ENCODE measurements at regions not wholly inside any gene's neighbourhood (a gene's known extent, or its start where the extent isn't known, plus 50 kb on each side); places are given as distances from the start of the nearest gene placed in this dataset.
"Not testable (repeated sequence)": the region's sequence is repeated elsewhere in the genome, so short reads cannot be mapped to it uniquely, and the experiment has no call there.

DNA sequence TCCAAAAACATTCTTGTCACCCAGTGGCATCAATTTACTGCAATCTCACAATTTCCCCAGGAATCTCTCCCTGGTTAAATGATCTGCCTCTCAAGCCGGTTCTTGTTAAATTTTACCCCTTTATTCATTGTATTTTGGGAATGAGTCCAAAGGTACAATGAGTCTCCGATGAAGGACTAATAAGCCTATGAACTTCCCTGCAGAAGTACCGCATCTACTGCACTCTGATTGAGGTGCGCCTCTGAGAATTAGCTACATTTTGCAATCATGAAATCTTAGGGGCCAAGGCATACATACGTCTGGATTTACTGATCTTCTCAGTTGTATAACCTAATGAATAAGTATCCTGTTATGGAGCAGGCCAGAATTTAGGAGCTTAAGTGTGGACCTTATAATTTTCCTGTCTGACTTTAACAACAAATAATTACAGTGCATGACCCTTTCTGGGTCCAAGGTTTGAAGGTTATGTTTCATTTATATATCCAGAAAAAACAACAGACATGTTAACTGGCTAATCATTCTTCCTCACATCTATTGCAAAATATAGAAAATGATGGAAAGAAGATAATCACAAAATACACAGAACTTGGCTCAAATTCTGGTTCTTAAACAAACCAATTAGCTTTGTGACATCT, 261.8 kb upstream of the NRXN1 start:
- Mint-ChIP-seq H3K9me3 (peaks cover 7 to 8% of the 10 kb centered on the region in 2 donors), H3K27ac (no peak overlapping the region), H3K36me3 (ENCODE audit: insufficient read depth in 2 of 2) (no peaks in the 10 kb centered on the region), H3K4me1 (ENCODE audit: low read depth) (no peaks in the 10 kb centered on the region), H3K4me3 (no peak overlapping the region), H3K27me3 (ENCODE audit: low read depth) (no peaks in the 10 kb centered on the region)
- ATAC-seq (replicated peaks in 1 of 2) (no peak), DNase-seq (no peak)

- Mint-ChIP-seq H3K4me1 (ENCODE audit: low read depth) (no peaks in the 10 kb centered on the region), H3K9me3 (peaks cover 6% of the 10 kb centered on the region in 2 donors), H3K27ac (no peak overlapping the region), H3K4me3 (no peak overlapping the region), H3K36me3 (ENCODE audit: insufficient read depth in 2 of 2) (no peaks in the 10 kb centered on the region), H3K27me3 (ENCODE audit: low read depth) (no peaks in the 10 kb centered on the region)
- ATAC-seq (replicated peaks in 1 of 2) (no peak), DNase-seq (no peak)
These were observed 260.0 kb upstream of the NRXN1 start for GRCh38 chr2:51291762-51292551.

GRCh38 chr2:51290725-51291124, 258.8 kb upstream of the NRXN1 start:
- H3K27ac Mint-ChIP-seq, result no peak overlapping the region
- no peaks in the 10 kb centered on the region for H3K36me3 Mint-ChIP-seq (ENCODE audit: insufficient read depth in 2 of 2)
- DNase-seq, result no peak
- no peak for ATAC-seq (replicated peaks in 1 of 2)
- H3K4me1 Mint-ChIP-seq (ENCODE audit: low read depth), result no peaks in the 10 kb centered on the region
- H3K9me3 Mint-ChIP-seq, result peaks cover 8 to 10% of the 10 kb centered on the region in 2 donors
- H3K4me3 Mint-ChIP-seq, result no peak overlapping the region
- H3K27me3 Mint-ChIP-seq (ENCODE audit: low read depth), result no peaks in the 10 kb centered on the region

- Mint-ChIP-seq H3K27ac (no peak overlapping the region), H3K36me3 (ENCODE audit: insufficient read depth in 2 of 2) (no peaks in the 10 kb centered on the region), H3K27me3 (ENCODE audit: low read depth) (no peaks in the 10 kb centered on the region), H3K4me1 (ENCODE audit: low read depth) (no peaks in the 10 kb centered on the region), H3K9me3 (peaks cover 4 to 7% of the 10 kb centered on the region in 2 donors), H3K4me3 (no peak overlapping the region)
- ATAC-seq (replicated peaks in 1 of 2), result no peak
- no peak for DNase-seq
These were observed 257.1 kb upstream of the NRXN1 start for GRCh38 chr2:51289045-51289444.

DNA sequence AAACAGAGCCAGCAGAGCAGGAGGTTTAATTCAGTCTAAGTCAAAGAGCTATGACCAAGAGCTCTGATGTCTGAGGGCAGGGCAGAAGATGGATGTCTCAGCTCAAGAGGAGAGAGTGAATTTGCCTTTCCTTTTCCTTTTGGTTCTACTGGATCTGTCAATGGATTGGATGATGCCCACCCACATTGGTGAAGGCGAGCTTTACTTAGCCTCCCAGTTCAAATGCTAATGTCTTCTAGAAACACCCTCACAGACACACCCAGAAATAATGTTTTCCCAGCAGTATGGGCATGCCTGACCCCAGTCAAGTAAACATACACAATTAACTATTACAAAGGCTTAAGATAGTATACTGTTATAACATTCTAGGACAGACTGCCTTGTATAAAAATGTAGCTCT, 236.3 kb upstream of the NRXN1 start:
- no peaks in the 10 kb centered on the region for H3K36me3 Mint-ChIP-seq (ENCODE audit: insufficient read depth in 2 of 2)
- ATAC-seq (replicated peaks in 1 of 2), result no peak
- no peak overlapping the region for H3K27ac Mint-ChIP-seq
- H3K4me1 Mint-ChIP-seq (ENCODE audit: low read depth), result no peaks in the 10 kb centered on the region
- DNase-seq, result no peak
- no peaks in the 10 kb centered on the region for H3K27me3 Mint-ChIP-seq (ENCODE audit: low read depth)
- no peak overlapping the region for H3K4me3 Mint-ChIP-seq
- peaks cover 3 to 4% of the 10 kb centered on the region in 2 donors for H3K9me3 Mint-ChIP-seq

- Mint-ChIP-seq H3K9me3 (peaks cover 3 to 8% of the 10 kb centered on the region in 2 donors), H3K4me3 (no peak overlapping the region), H3K27me3 (ENCODE audit: low read depth) (no peaks in the 10 kb centered on the region), H3K36me3 (ENCODE audit: insufficient read depth in 2 of 2) (no peaks in the 10 kb centered on the region), H3K4me1 (ENCODE audit: low read depth) (no peaks in the 10 kb centered on the region), H3K27ac (no peak overlapping the region)
- ATAC-seq (replicated peaks in 1 of 2) (no peak), DNase-seq (no peak)
These were observed 233.6 kb upstream of the NRXN1 start for GRCh38 chr2:51265539-51265938.

GRCh38 chr2:51263951-51264350, 232.0 kb upstream of the NRXN1 start:
- Mint-ChIP-seq H3K4me3 (no peak overlapping the region), H3K36me3 (ENCODE audit: insufficient read depth in 2 of 2) (no peaks in the 10 kb centered on the region), H3K4me1 (ENCODE audit: low read depth) (no peaks in the 10 kb centered on the region), H3K27me3 (ENCODE audit: low read depth) (no peaks in the 10 kb centered on the region), H3K9me3 (peaks cover 5 to 10% of the 10 kb centered on the region in 2 donors), H3K27ac (no peak overlapping the region)
- DNase-seq (no peak), ATAC-seq (replicated peaks in 1 of 2) (no peak)

DNA sequence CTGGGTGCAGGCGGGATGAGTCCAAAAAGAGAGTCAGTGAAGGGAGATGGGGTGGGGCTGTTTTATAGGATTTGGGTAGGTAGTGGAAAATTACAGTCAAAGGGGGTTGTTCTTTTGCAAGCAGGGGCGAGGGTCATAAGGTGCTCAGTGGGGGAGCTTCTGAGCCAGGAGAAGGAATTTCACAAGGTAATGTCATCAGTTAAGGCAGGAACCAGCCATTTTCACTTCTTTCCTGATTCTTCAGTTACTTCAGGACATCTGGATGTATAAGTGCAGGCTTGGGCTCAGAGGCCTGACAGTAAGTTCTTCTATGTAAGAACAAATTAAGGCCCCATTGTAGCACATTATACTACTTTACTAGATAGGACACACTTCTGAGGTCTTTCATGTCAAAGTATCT, 231.2 kb upstream of the NRXN1 start:
- not testable (repeated sequence) for DNase-seq; H3K36me3 Mint-ChIP-seq (ENCODE audit: insufficient read depth in 2 of 2); H3K27ac Mint-ChIP-seq; H3K4me1 Mint-ChIP-seq (ENCODE audit: low read depth); ATAC-seq (replicated peaks in 1 of 2); H3K4me3 Mint-ChIP-seq; H3K27me3 Mint-ChIP-seq (ENCODE audit: low read depth)
- H3K9me3 Mint-ChIP-seq, result peaks cover 5 to 14% of the 10 kb centered on the region in 2 donors

GRCh38 chr2:51258301-51258700, 226.4 kb upstream of the NRXN1 start:
- DNase-seq (no peak), ATAC-seq (replicated peaks in 1 of 2) (no peak)
- Mint-ChIP-seq H3K9me3 (peaks cover 8 to 26% of the 10 kb centered on the region in 2 donors), H3K36me3 (ENCODE audit: insufficient read depth in 2 of 2) (no peaks in the 10 kb centered on the region), H3K4me1 (ENCODE audit: low read depth) (no peaks in the 10 kb centered on the region), H3K27ac (no peak overlapping the region), H3K4me3 (no peak overlapping the region), H3K27me3 (ENCODE audit: low read depth) (no peaks in the 10 kb centered on the region)

DNA sequence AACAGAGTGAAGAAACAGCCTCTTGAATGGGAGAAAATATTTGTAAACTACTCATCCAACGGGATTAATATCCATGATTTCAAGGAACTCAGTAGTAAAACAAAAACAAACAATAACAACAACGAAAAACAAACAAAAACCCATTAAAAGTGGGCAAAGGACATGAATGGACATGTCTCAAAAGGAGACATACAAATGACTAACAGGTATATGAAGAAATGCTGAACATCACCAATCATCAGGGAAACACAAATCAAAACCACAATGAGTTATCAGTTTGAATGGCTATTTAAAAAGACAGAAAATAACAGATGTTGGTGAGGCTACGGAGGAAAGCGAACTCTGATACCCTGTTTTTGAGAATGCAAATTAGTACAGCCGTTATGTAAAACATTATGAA, 224.8 kb upstream of the NRXN1 start:
- DNase-seq (no peak), ATAC-seq (replicated peaks in 1 of 2) (no peak)
- no peaks in the 10 kb centered on the region for H3K36me3 Mint-ChIP-seq (ENCODE audit: insufficient read depth in 2 of 2)
- H3K4me1 Mint-ChIP-seq (ENCODE audit: low read depth), result no peaks in the 10 kb centered on the region
- H3K9me3 Mint-ChIP-seq, result peaks cover 9 to 24% of the 10 kb centered on the region in 2 donors
- H3K4me3 Mint-ChIP-seq, result no peak overlapping the region
- no peak overlapping the region for H3K27ac Mint-ChIP-seq
- H3K27me3 Mint-ChIP-seq (ENCODE audit: low read depth), result no peaks in the 10 kb centered on the region

DNA sequence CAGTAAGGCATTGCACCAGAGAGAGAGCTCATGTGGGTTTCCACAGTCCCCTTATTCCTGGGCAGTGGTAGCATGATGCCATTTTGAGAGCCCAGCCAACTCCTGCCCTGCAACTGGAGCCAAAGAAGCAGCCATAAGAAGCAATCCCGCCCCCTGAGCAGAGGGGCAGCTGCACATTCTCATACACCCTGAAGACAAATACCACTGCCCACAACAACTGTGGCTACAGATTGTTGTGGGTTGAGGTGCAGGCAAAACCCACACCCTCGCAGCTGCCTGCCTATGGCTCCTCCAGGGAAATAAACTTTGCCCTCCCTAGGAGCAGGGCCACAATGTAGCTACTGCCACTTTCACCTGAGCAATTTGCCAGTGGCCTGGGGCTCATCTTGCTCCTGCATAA, 219.4 kb upstream of the NRXN1 start:
- DNase-seq (no peak), ATAC-seq (replicated peaks in 1 of 2) (no peak)
- H3K36me3 Mint-ChIP-seq (ENCODE audit: insufficient read depth in 2 of 2), result peaks cover 0 to 2% of the 10 kb centered on the region in 2 donors
- no peaks in the 10 kb centered on the region for H3K27me3 Mint-ChIP-seq (ENCODE audit: low read depth)
- no peaks in the 10 kb centered on the region for H3K4me1 Mint-ChIP-seq (ENCODE audit: low read depth)
- no peak overlapping the region for H3K27ac Mint-ChIP-seq
- peaks cover 8 to 9% of the 10 kb centered on the region in 2 donors for H3K9me3 Mint-ChIP-seq
- H3K4me3 Mint-ChIP-seq, result no peak overlapping the region

DNA sequence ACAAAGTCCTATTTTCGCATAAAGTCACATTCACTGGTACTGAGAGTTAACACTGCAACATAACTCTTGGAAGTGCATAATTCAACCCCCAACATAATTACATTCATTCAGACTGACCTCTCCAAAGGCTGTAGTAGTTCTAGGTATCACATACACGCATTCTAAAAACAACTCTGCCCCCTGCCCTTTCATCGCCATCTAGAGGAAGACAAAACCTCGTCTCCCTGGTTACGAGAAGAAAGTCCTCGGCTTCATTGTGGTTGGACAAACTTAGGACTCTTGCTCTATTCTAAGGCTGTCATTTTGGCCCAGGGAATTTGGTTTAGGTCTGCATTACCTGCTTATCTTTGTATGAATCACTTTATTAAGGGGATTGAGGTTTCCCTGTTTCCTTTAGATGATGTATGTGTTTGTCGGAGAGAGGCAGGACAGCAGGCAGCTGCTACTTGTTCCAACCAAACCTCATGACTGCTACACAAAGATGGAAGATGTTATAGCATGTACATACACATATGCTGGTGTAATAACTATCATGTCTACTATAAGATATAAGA, 215.4 kb upstream of the NRXN1 start:
- Mint-ChIP-seq H3K9me3 (peaks cover 2 to 5% of the 10 kb centered on the region in 2 donors), H3K27me3 (ENCODE audit: low read depth) (no peaks in the 10 kb centered on the region), H3K27ac (no peak overlapping the region), H3K36me3 (ENCODE audit: insufficient read depth in 2 of 2) (peaks cover 0 to 2% of the 10 kb centered on the region in 2 donors), H3K4me3 (no peak overlapping the region), H3K4me1 (ENCODE audit: low read depth) (no peaks in the 10 kb centered on the region)
- no peak for DNase-seq
- no peak for ATAC-seq (replicated peaks in 1 of 2)

- Mint-ChIP-seq H3K4me3 (no peak overlapping the region), H3K27me3 (ENCODE audit: low read depth) (no peaks in the 10 kb centered on the region), H3K9me3 (peaks cover 0 to 3% of the 10 kb centered on the region in 2 donors), H3K4me1 (ENCODE audit: low read depth) (no peaks in the 10 kb centered on the region), H3K27ac (no peak overlapping the region), H3K36me3 (ENCODE audit: insufficient read depth in 2 of 2) (no peaks in the 10 kb centered on the region)
- ATAC-seq (replicated peaks in 1 of 2) (no peak), DNase-seq (no peak)
These were observed 212.1 kb upstream of the NRXN1 start for GRCh38 chr2:51243892-51244535.

Measured in activated T-cell treated with anti-CD3 and anti-CD28 coated beads, Interleukin-2, amount 50 U/mL, for 72 hours (primary cell).